ENCODE measurements at regions not wholly inside any gene's neighbourhood (a gene's known extent, or its start where the extent isn't known, plus 50 kb on each side); places are given as distances from the start of the nearest gene placed in this dataset.

GRCh38 chr15:62981071-62981470 is 61.5 kb upstream of the TPM1 start:
- CTCF ChIA-PET: no interaction called here
- no peak for DNase-seq
- no peaks in the 10 kb centered on the region for H3F3A ChIP-seq (ENCODE audit: insufficient read depth, low read depth)
- no peaks in the 10 kb centered on the region for H3K9me3 ChIP-seq (ENCODE audit: insufficient read depth, low read depth)
- no peaks in the 10 kb centered on the region for H3K36me3 ChIP-seq (ENCODE audit: low read depth)
- H3K79me2 ChIP-seq (ENCODE audit: low read depth): no peaks in the 10 kb centered on the region
- POLR2A ChIA-PET (ENCODE audit: unreplicated experiment): no interaction called here
- H4K20me1 ChIP-seq (ENCODE audit: insufficient read depth): no peaks in the 10 kb centered on the region
- H3K9me2 ChIP-seq (ENCODE audit: insufficient read depth): no peaks in the 10 kb centered on the region
- intact Hi-C loops (cut with micrococcal nuclease; ENCODE audit: unreplicated experiment): no loop called here
- no peak overlapping the region for H3K27ac ChIP-seq
- TF ChIP-seq CTCF (conservative IDR thresholded peaks at IDR 0.05) (no peak), EZH2 (IDR thresholded peaks at IDR 0.05; ENCODE audit: low read depth) (no peak)
- no peak overlapping the region for H3K4me3 ChIP-seq
- no TSS peak for BruUV-seq (replicated peaks)
- no peak overlapping the region for H3K4me2 ChIP-seq
- no peaks in the 10 kb centered on the region for H3K27me3 ChIP-seq (ENCODE audit: insufficient read depth, low read depth)
- H3K4me1 ChIP-seq (replicated peaks; ENCODE audit: insufficient read depth): no peaks in the 10 kb centered on the region
- no peak overlapping the region for H2AFZ ChIP-seq

- Histone ChIP-seq H3K4me2 (no peak overlapping the region), H3K4me1 (replicated peaks; ENCODE audit: insufficient read depth) (no peaks in the 10 kb centered on the region), H3K27ac (no peak overlapping the region), H3K9me2 (ENCODE audit: insufficient read depth) (no peaks in the 10 kb centered on the region), H2AFZ (no peak overlapping the region), H3K79me2 (ENCODE audit: low read depth) (no peaks in the 10 kb centered on the region), H4K20me1 (ENCODE audit: insufficient read depth) (no peaks in the 10 kb centered on the region), H3F3A (ENCODE audit: insufficient read depth, low read depth) (no peaks in the 10 kb centered on the region), H3K9me3 (ENCODE audit: insufficient read depth, low read depth) (no peaks in the 10 kb centered on the region), H3K4me3 (no peak overlapping the region), H3K36me3 (ENCODE audit: low read depth) (no peaks in the 10 kb centered on the region), H3K27me3 (ENCODE audit: insufficient read depth, low read depth) (no peaks in the 10 kb centered on the region)
- POLR2A ChIA-PET (ENCODE audit: unreplicated experiment): no interaction called here
- TF ChIP-seq EZH2 (IDR thresholded peaks at IDR 0.05; ENCODE audit: low read depth) (no peak), CTCF (conservative IDR thresholded peaks at IDR 0.05) (no peak)
- intact Hi-C loops (cut with micrococcal nuclease; ENCODE audit: unreplicated experiment): no loop called here
- CTCF ChIA-PET: no interaction called here
- BruUV-seq (replicated peaks): no TSS peak
- no peak for DNase-seq
Observed at GRCh38 chr15:62983956-62984355, 58.6 kb upstream of the TPM1 start.

- ChIA-PET CTCF (no interaction called here), POLR2A (ENCODE audit: unreplicated experiment) (no interaction called here)
- Histone ChIP-seq H3K27me3 (ENCODE audit: insufficient read depth, low read depth) (no peaks in the 10 kb centered on the region), H3K4me1 (replicated peaks; ENCODE audit: insufficient read depth) (no peaks in the 10 kb centered on the region), H3K36me3 (ENCODE audit: low read depth) (no peaks in the 10 kb centered on the region), H3K9me3 (ENCODE audit: insufficient read depth, low read depth) (no peaks in the 10 kb centered on the region), H3K9me2 (ENCODE audit: insufficient read depth) (no peaks in the 10 kb centered on the region), H3F3A (ENCODE audit: insufficient read depth, low read depth) (no peaks in the 10 kb centered on the region), H3K4me3 (no peak overlapping the region), H4K20me1 (ENCODE audit: insufficient read depth) (no peaks in the 10 kb centered on the region), H2AFZ (no peak overlapping the region), H3K79me2 (ENCODE audit: low read depth) (no peaks in the 10 kb centered on the region), H3K4me2 (no peak overlapping the region), H3K27ac (no peak overlapping the region)
- intact Hi-C loops (cut with micrococcal nuclease; ENCODE audit: unreplicated experiment): no loop called here
- TF ChIP-seq CTCF (conservative IDR thresholded peaks at IDR 0.05) (no peak), EZH2 (IDR thresholded peaks at IDR 0.05; ENCODE audit: low read depth) (no peak)
- DNase-seq: no peak
- no TSS peak for BruUV-seq (replicated peaks)
Observed at GRCh38 chr15:62985768-62986167, 56.8 kb upstream of the TPM1 start.
